Fibroblast of pulmonary artery (primary cell): ENCODE measurements at regions not wholly inside any gene's neighbourhood (a gene's known extent, or its start where the extent isn't known, plus 50 kb on each side); places are given as distances from the start of the nearest gene placed in this dataset.

Experiments used
- DNase-seq: peaks from one replicate; pipeline ENCODE4 v3.0.0-alpha.2; 2010; ENCODE audit warnings: low read depth
- H3K4me3 ChIP-seq: replicated peaks from 2 replicates; pipeline ENCODE4 v1.5.1; 2011; ENCODE audit warnings: low read depth, mild to moderate bottlenecking, control low read depth, low read length, moderate library complexity
- TF ChIP-seq, protein P1 (sequence below): IDR thresholded peaks from 2 replicates; pipeline ENCODE4 v1.5.1; 2011; ENCODE audit warnings: mild to moderate bottlenecking, control low read depth, low read length, inconsistent platforms; ENCODE audit errors: missing control alignments

DNA sequence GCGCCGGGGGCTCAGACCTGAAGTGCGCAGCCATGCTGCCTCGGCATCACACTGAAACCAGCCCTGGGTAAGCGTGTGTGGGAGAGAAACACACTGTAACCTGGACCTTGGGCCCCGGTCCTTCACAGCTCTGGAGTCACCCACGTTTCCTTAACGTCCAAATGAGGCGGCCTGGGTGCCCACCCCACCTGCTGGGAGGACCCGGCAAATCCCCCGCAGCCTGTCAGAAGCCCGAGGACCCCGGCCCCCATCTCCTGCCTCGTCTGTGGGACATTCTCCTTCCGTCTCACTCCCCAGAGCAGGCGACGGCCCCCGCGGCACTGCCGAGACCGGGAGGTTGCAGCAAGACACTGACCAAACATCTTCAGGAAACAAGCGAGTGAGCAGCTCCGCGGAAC is 66.5 kb upstream of the GALNT9 start:
- no peak overlapping the region for H3K4me3 ChIP-seq
- TF ChIP-seq, protein P1, sequence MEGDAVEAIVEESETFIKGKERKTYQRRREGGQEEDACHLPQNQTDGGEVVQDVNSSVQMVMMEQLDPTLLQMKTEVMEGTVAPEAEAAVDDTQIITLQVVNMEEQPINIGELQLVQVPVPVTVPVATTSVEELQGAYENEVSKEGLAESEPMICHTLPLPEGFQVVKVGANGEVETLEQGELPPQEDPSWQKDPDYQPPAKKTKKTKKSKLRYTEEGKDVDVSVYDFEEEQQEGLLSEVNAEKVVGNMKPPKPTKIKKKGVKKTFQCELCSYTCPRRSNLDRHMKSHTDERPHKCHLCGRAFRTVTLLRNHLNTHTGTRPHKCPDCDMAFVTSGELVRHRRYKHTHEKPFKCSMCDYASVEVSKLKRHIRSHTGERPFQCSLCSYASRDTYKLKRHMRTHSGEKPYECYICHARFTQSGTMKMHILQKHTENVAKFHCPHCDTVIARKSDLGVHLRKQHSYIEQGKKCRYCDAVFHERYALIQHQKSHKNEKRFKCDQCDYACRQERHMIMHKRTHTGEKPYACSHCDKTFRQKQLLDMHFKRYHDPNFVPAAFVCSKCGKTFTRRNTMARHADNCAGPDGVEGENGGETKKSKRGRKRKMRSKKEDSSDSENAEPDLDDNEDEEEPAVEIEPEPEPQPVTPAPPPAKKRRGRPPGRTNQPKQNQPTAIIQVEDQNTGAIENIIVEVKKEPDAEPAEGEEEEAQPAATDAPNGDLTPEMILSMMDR, result no peak
- DNase-seq, result no peak

DNA sequence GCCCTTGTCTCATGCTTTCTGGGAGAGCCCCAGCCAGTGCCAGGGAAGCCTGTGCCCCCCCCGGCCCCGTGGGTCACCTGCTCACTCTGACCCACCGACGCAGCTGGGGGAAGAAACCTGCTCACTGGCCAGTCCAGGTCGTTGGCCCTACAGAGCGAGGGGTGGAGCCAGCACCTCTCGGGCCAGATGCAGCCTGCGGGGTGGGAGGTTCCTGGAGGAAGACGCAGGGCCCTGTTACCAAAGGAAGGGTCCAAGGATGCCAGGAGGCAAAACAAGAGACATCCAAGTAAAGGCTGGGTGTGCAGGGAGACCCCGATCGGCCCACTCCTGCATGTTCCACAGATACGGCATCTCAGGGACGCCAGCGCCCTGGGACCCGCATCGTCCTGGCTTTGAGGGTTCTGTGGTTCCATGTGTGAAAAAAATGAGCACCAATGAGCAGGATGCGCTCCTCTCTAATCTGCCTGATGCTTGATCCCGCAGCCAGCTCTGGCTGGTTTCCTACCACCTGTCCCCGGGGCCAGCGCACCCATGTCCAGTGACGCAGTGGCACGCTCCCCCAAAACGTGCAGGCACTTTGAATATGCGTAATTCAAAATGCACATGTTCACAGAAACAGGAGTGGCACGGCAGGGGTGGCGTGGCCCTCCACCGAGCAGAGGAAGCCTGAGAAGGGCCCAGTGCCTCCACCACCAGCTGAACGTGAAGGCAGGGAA is 66.0 kb upstream of the GALNT9 start:
- DNase-seq, result no peak
- TF ChIP-seq, protein P1, result no peak
- no peak overlapping the region for H3K4me3 ChIP-seq

DNA sequence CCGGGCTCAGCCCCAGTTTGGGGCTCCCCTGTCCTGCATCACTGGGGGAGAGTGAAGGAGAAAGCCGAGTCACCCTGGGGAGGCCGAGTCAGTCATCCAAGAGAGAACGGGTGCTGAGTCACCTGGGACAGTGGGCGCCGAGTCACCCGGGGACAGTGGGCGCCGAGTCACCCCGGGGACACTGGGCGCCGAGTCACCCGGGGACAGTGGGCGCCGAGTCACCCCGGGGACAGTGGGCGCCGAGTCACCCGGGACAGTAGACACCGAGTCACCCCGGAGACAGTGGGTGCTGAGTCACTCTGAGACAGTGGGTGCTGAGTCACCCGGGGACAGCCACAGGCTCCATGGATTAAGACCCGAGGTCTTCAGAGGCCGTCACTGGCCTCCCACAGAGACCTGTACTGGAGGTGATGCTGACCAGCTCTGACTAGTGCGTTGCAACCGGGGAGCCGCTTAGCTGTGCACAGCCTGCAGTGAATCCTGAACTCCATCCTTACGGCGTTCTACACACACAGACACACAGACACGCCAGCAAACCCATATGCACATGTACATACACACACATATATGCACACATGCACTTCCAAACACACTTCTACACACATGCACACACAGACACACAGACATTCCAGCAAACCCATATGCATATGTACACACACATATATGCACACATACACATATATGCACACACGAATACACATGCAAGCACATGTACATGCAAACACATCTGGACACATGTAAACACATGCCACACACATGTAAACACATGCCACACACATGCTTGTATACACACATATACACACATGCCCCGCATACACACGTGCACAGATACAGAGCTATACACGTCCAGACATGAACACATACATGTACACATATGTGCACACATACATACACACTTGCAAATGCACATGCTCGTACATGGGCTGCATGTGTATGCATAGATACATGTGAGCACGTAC is 64.9 kb upstream of the GALNT9 start:
- TF ChIP-seq, protein P1, result no peak
- no peak overlapping the region for H3K4me3 ChIP-seq
- no peak for DNase-seq

DNA sequence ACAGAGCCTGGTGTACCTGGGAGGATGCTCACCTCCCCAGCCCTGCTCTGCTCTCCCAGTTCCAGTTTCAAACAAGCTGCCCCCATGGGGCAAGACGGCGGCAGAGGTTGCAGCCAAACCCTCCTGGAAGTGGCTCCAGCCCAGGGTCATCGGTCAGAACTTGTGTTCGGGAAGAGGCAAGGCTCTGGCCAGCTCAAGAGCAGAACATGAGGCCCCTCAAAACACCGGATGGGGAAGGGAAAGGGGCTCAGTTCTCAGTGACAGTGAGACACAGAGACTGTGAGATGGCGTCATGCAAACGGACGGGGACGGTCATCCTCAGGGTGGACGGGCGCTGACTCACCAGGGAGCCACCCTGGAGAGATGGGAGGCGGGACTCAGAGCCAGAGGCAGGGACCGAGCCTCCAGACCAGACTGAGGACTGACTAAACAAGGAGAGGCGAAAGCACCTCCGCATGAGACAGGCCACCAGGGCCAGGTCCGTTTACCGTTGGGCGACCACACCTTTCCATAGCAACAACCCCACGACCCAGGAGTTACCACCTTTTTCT is 63.9 kb upstream of the GALNT9 start:
- no peak overlapping the region for H3K4me3 ChIP-seq
- DNase-seq, result no peak
- TF ChIP-seq, protein P1, result no peak

DNA sequence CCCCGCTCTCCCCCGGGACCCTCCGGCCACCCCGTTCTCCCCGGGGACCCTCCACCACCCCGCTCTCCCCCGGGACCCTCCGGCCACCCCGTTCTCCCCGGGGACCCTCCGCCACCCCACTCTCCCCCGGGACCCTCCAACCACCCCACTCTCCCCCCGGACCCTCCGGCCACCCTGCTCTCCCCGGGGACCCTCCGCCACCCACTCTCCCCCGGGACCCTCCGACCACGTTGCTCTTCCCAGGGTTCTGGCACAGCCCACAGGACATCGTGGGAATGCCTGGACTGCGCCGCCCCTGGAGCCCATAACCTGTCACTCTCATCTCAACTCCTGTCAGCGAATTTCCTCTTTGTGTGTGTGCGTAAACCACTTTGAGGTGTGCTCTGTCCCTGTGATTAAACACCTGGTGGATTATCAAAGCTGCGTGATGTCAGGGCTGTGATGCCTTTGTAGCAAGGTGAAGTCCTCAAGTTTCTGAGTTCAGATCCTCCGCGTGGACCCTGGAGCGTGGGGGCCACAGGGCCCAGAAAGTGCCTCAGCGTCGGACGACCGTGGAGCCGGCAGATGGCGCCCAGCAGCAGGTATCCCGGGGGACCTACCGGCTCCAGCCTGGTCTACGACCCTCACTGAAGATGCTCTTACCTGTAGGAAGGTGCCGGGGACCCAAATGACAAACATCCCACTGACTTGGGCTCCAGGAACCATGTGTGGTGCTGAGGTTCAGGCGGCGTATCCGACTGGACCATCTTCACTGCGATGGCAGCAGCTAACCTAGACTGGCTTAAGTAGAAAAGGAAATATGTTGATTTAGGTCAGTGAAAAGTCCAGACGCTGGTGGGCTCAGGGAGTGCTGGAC is 63.2 kb upstream of the GALNT9 start:
- TF ChIP-seq, protein P1, result no peak
- H3K4me3 ChIP-seq, result no peak overlapping the region

DNA sequence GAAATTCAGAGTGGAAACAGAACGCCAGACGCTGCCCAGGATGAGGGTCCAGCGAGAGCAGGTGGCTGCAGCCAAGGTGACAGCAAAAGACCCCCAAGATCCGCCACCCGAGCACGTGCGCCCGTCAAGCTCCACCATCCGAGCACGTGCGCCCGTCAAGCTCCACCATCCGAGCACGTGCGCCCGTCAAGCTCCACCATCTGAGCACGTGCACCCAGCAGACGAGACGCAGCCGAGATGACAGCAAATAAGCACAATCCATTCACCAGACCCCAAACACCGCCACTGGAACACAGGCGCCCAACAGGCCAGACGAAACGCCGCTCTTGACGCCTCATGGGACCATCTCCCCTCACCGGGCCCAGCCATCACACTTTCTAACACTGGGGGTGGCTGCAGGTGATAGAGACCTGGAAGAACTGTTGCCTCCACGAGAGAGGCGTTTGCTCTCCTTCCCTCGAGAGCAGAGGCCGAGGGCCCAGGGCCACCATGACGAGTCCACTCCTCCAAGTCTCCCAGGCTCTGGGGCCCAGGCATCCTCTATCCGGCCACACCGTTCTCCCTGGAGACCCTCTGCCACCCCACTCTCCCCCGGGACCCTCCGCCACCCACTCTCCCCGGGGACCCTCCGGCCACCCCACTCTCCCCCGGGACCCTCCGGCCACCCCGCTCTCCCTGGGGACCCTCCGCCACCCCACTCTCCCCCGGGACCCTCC is 62.1 kb upstream of the GALNT9 start:
- H3K4me3 ChIP-seq, result no peak overlapping the region
- no peak for DNase-seq
- TF ChIP-seq, protein P1, result no peak

More for the DNA sequence above, 63.2 kb upstream of the GALNT9 start:
- no peak for DNase-seq
